Mucosa of stomach (tissue), 1 donor: ENCODE measurements at regions not wholly inside any gene's neighbourhood (a gene's known extent, or its start where the extent isn't known, plus 50 kb on each side); places are given as distances from the start of the nearest gene placed in this dataset.

Experiments
- H3K27me3 ChIP-seq: one replicate; pipeline ENCODE4 v1.7.0; 2013; ENCODE audit warnings: mild to moderate bottlenecking, low read length; ENCODE audit not compliant: control insufficient read depth, insufficient read depth
- H3K36me3 ChIP-seq: one replicate; pipeline ENCODE4 v1.7.0; 2013; ENCODE audit warnings: low read length; ENCODE audit not compliant: control insufficient read depth, insufficient read depth
- H3K4me1 ChIP-seq: one replicate; pipeline ENCODE4 v1.7.0; 2013; ENCODE audit warnings: mild to moderate bottlenecking, low read length; ENCODE audit not compliant: control insufficient read depth, insufficient read depth
- H3K4me3 ChIP-seq: one replicate; pipeline ENCODE4 v1.7.0; 2013; ENCODE audit warnings: low read length
- H3K9ac ChIP-seq: one replicate; pipeline ENCODE4 v1.7.0; 2013; ENCODE audit warnings: mild to moderate bottlenecking, low read length, moderate library complexity
- H3K9me3 ChIP-seq: one replicate; pipeline ENCODE4 v1.7.0; 2013; ENCODE audit warnings: mild to moderate bottlenecking, low read length, moderate library complexity; ENCODE audit not compliant: control insufficient read depth
- donor health status: Pancreatic carcinoma.

DNA sequence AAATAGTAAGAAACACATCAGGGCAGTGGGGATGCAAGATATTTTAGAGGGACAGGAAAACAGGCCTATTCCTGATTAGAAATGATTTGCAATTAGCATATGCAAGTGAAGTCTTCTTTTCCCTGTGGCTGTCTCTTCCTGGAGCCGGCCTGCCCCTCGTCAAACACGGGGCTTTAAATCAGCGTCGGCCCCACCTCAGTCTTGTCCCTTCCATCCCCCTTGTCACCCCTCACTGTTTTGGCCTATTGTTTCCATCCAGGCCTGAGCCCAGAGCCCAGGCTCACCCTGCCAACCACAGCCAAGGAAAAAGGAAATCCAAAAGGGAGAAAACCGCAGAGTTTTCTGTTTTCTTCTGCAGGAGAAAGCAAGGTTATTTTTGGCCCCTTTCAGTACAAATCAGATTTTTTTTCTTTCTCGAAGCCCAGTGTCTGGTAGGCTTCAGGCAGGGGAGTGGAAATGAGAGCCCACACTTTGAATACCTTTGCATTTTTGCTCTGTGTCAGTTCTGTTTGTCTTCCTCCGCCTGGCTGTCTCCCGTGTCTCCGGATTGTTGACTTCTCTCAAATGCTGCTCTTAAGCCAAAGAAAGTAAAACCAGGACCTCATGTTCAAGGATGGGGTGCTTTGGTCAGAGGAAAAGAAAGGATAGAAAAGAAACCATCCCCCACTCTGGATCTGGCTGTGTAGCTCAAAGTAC is 399.9 kb upstream of the CDH11 start:
- H3K9me3 ChIP-seq, result no peaks in the 10 kb centered on the region
- no peak overlapping the region for H3K4me3 ChIP-seq
- no peak overlapping the region for H3K9ac ChIP-seq
- no peaks in the 10 kb centered on the region for H3K36me3 ChIP-seq
- H3K27me3 ChIP-seq, result no peaks in the 10 kb centered on the region
- no peaks in the 10 kb centered on the region for H3K4me1 ChIP-seq

DNA sequence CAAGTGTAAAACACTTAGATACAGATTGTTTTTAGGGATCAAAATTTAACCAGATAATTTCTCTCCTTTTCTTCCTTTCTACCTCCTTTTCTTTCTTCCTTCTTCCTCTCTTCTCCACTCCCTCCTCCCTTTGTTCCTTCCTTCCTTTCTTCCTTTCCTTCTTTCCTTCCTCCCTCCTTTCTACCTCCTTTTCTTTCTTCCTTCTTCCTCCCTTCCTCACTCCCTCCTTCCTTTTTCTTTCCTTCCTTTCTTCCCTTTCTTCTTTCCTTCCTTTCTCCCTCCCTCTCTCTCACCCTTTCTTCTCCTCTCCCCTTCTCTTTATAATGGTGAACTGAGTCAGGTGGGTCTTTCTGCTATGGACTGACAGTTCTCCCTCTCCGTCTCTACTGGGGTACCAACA is 397.5 kb upstream of the CDH11 start:
- no peak overlapping the region for H3K9ac ChIP-seq
- H3K27me3 ChIP-seq, result no peaks in the 10 kb centered on the region
- H3K36me3 ChIP-seq, result no peaks in the 10 kb centered on the region
- H3K4me1 ChIP-seq, result no peaks in the 10 kb centered on the region
- H3K9me3 ChIP-seq, result no peaks in the 10 kb centered on the region
- H3K4me3 ChIP-seq, result no peak overlapping the region

DNA sequence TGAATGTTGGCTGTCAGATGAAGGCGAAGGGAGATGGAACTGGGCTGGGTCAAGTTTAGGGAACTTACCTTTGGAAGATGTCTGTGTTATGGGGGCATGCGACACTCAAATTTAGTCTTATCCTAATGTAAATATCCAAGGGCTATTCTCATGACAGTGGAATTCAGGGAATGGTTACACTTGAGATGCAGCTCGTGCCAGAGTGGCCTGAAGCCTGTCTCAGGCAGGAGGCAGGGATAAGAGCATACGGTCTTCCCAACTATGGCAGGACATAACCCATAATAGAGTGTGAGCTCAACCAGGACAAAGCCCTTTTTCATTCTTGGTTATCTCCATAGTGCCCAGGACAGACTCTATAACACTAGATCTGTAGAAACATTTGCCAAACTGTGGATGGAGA is 393.3 kb upstream of the CDH11 start:
- Histone ChIP-seq H3K4me1 (no peaks in the 10 kb centered on the region), H3K9me3 (no peaks in the 10 kb centered on the region), H3K27me3 (no peaks in the 10 kb centered on the region), H3K9ac (no peak overlapping the region), H3K36me3 (no peaks in the 10 kb centered on the region), H3K4me3 (no peak overlapping the region)

DNA sequence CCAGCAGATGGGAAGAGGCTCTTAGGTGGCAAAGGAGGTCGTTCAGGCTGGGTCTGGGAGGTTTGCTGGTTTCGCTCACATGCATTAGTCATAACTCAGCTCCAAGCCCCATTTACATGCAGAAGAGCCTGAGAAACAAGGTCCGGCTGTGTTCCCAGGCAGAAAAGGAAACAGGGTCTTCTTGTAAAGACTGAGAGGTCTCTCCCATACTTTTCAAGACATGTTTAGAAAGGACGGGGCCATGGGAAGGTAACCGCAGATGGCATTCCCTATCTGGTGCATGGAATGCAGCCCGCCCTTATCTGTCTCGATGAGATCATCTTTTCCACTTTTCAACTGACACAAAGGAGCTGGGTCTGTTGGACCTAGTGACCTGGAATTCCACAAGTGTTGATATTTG is 389.0 kb upstream of the CDH11 start:
- no peaks in the 10 kb centered on the region for H3K4me1 ChIP-seq
- H3K9me3 ChIP-seq, result no peaks in the 10 kb centered on the region
- no peak overlapping the region for H3K4me3 ChIP-seq
- H3K27me3 ChIP-seq, result no peaks in the 10 kb centered on the region
- no peak overlapping the region for H3K9ac ChIP-seq
- no peaks in the 10 kb centered on the region for H3K36me3 ChIP-seq

DNA sequence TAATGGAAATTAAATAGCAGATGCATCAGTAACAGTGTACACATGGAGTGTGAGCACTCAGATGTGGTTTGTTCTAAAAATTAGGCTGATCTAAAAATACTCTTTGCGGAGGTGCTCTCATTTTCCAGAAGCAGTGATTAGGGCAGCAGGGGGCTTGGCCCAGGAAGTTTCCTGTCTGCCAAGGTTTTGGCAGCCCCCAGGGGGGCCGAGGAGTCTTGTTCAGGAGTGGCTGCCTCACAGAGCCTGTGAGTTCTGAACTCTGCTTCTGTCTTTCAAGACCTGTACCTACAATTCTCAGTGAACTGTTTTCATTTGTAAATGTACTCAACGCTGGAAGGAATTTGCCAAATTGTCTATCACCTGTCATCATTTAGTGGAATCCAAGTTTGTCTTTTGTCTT is 388.4 kb upstream of the CDH11 start:
- H3K4me1 ChIP-seq, result no peaks in the 10 kb centered on the region
- H3K36me3 ChIP-seq, result no peaks in the 10 kb centered on the region
- no peak overlapping the region for H3K4me3 ChIP-seq
- no peaks in the 10 kb centered on the region for H3K9me3 ChIP-seq
- H3K9ac ChIP-seq, result no peak overlapping the region
- H3K27me3 ChIP-seq, result no peaks in the 10 kb centered on the region

DNA sequence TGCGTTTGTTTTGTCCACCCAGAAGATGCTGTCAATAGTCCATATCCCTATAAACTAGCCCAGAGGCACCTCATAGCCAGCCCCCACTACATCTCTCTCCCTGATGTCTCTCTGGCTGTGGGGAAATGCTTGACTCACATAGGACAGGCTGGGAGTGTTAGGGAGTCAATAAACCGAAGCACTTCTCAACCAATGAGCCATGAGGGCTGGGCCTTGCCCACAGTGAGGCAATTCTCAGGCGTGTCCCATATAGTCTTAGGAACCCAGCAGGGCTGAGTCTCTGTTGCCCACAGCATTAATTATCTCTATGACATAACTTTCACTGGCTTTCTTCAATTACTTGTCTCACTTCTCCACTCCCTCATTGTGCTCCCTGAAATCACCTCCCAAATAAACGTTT is 387.3 kb upstream of the CDH11 start:
- H3K27me3 ChIP-seq, result no peaks in the 10 kb centered on the region
- H3K4me3 ChIP-seq, result no peak overlapping the region
- H3K9ac ChIP-seq, result no peak overlapping the region
- H3K36me3 ChIP-seq, result no peaks in the 10 kb centered on the region
- no peaks in the 10 kb centered on the region for H3K9me3 ChIP-seq
- H3K4me1 ChIP-seq, result no peaks in the 10 kb centered on the region

DNA sequence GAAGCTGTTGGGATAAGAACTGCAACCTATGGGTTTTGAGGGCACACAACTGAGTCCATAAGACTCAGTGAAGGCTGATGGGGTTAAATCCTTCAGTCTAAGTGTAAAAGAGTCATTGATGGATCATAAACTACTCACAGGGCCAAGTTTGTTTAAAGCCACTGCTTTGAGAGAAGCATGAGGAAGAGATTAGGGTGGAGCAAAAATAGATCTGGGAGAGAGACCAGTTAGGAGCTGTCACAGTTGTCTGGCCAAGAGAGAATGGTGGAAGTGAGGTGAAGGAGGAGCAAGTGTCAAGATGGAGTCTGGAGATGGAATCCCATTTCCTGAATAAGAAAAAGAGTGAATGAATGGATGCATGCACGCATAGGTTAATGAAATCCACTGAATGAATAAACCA is 379.1 kb upstream of the CDH11 start:
- no peaks in the 10 kb centered on the region for H3K4me1 ChIP-seq
- H3K9ac ChIP-seq, result no peak overlapping the region
- H3K36me3 ChIP-seq, result no peaks in the 10 kb centered on the region
- H3K9me3 ChIP-seq, result no peaks in the 10 kb centered on the region
- no peaks in the 10 kb centered on the region for H3K27me3 ChIP-seq
- H3K4me3 ChIP-seq, result no peak overlapping the region

DNA sequence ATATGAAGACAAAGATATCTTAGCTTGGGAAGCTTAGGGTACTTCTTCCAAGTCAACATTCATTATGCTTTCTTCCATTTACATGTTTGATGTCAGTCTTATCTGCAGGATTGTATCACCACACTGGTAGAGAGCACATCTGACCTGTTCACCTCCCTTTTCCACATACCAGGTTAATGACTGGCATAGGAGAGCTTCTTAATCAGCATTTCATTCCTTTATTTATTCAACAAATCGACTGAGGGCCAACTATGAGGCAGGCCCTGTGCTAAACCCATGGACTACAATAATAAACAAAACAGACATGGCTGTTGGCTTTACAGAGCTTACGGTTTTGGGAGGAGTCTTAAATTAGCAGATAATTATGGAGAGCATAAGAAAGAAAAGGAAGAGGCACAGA is 378.1 kb upstream of the CDH11 start:
- Histone ChIP-seq H3K4me3 (no peak overlapping the region), H3K9ac (no peak overlapping the region), H3K27me3 (no peaks in the 10 kb centered on the region), H3K4me1 (no peaks in the 10 kb centered on the region), H3K36me3 (no peaks in the 10 kb centered on the region), H3K9me3 (no peaks in the 10 kb centered on the region)

DNA sequence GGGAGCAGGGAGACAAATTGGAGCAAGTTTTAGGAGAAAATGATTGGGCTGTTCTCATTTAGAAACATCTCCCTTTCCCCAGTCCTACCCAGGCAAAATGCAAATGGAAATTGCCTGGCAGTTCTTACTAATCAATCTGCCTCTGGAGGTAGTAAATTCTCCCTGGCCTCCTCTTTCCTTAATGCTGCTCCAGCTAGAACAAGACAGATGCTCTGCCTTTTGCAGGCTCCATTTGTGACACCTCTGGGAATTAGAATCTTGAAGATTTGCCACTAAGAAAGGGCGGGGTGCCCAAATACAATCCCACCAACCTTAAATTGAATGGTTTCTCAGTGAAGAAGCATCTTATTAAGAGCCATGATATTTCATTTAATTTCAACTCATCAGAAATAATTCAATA is 377.7 kb upstream of the CDH11 start:
- Histone ChIP-seq H3K4me1 (no peaks in the 10 kb centered on the region), H3K9me3 (no peaks in the 10 kb centered on the region), H3K9ac (no peak overlapping the region), H3K27me3 (no peaks in the 10 kb centered on the region), H3K36me3 (no peaks in the 10 kb centered on the region), H3K4me3 (no peak overlapping the region)

DNA sequence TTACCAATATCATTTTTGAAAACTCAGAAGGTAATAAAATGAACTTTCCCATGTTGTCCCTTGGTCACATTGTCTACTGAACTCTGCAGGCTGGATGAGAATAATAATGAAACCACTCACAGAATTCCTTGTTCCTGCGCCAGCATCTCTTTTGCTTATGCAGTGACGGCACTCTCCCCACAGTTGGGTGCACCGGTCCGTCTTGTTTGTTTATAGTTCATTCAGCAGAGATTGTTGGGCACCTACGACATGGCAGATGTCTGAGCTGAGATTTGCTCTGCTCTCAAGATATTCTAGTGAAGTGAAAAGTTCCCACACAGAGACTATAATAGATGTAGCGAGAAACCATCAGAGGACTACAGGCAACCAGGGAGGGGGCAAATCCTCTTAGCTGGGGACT is 375.7 kb upstream of the CDH11 start:
- Histone ChIP-seq H3K4me3 (no peak overlapping the region), H3K9me3 (no peaks in the 10 kb centered on the region), H3K27me3 (no peaks in the 10 kb centered on the region), H3K36me3 (no peaks in the 10 kb centered on the region), H3K9ac (no peak overlapping the region), H3K4me1 (no peaks in the 10 kb centered on the region)

DNA sequence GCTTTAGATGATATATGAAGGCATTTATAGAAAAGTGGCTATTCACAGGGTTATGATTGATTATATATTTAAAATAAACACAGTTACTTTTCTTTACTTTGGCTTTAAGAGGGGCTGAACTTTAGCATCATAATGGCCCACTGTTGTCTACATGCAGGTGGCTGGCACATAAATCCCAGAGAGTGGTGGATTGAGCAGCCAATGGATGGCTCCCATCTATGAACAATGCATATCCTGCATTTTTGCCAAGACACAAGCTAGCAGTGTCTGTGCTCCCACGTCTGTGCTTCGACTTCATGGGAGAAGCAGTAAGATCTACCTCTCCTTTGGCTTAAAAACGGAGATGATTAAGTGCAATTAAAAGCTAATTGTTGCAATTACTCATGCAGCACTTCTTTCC is 373.2 kb upstream of the CDH11 start:
- Histone ChIP-seq H3K4me1 (no peaks in the 10 kb centered on the region), H3K9me3 (no peaks in the 10 kb centered on the region), H3K36me3 (no peaks in the 10 kb centered on the region), H3K27me3 (no peaks in the 10 kb centered on the region), H3K4me3 (no peak overlapping the region), H3K9ac (no peak overlapping the region)

DNA sequence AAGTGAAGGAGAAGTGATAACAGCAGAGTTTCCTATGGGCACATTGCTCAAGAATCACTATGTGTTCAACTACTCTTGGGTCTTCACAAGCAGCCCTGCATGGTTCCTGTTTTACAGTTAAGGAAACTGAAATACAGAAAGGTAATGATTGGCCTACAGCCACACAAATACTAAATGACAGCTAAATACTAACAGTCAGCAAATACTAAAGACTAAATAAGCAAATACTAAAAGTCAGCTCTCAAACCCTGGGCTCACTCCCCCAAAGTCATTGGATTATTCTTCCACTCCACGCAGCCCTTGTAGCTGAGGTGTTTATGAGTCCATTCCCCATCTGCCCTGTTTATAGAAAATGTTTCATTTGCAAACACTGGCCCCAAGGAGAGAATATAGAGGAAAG is 372.7 kb upstream of the CDH11 start:
- no peaks in the 10 kb centered on the region for H3K9me3 ChIP-seq

DNA sequence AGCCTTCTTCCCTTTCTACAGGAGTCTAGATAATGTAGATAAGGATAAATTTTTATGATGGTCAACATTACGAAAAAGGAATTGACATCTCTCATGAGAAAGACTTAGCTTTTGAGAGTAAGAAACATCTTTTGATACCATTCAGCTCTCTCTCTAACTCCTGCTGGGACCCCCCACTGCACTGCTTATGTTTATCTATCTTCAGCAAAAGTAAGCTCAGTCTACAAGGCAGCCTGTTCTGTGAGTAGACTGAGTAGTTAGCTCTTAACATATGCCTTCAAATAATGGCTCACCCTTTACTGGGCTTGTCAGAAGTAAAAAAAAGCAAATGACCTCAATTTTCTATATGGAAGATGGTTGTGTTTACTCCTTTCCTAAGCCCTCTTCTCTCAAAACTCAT is 372.2 kb upstream of the CDH11 start:
- Histone ChIP-seq H3K27me3 (no peaks in the 10 kb centered on the region), H3K4me1 (no peaks in the 10 kb centered on the region), H3K9ac (no peak overlapping the region), H3K36me3 (no peaks in the 10 kb centered on the region), H3K4me3 (no peak overlapping the region), H3K9me3 (no peaks in the 10 kb centered on the region)

More for the DNA sequence above, 372.7 kb upstream of the CDH11 start:
- Histone ChIP-seq H3K4me1 (no peaks in the 10 kb centered on the region), H3K27me3 (no peaks in the 10 kb centered on the region), H3K9ac (no peak overlapping the region), H3K4me3 (no peak overlapping the region), H3K36me3 (no peaks in the 10 kb centered on the region)
